HCT116 (cell line): ENCODE measurements at regions not wholly inside any gene's neighbourhood (a gene's known extent, or its start where the extent isn't known, plus 50 kb on each side); places are given as distances from the start of the nearest gene placed in this dataset.
"Not testable (repeated sequence)": the region's sequence is repeated elsewhere in the genome, so short reads cannot be mapped to it uniquely, and the experiment has no call there.

Experiments
- ATAC-seq: fragments of 200-7000 bp; cut with Tn5 transposase; 2 replicates; pipeline ENCODE4 v1.9.1; 2020; ENCODE audit warnings: mild to moderate bottlenecking, moderate library complexity
- BruUV-seq: library from RNA; stranded (reverse); fragments of 400-500 nt; replicated peaks from 2 replicates; lab custom pipeline; 2021; lab: Mats Ljungman, UMichigan
- CTCF ChIA-PET: fragments of 300-600 bp; sonication (Branson Sonifier 250); formaldehyde crosslinking; loops from one replicate; lab custom pipeline; 2021; ENCODE audit warnings: antibody characterized with exemption; lab: Charles Lee
- POLR2A ChIA-PET: fragments of 300-600, 350-600 bp; sonication (Branson Sonifier 250); formaldehyde crosslinking; loops from one replicate; lab custom pipeline; 2021; ENCODE audit warnings: antibody characterized with exemption; lab: Charles Lee
- RAD21 ChIA-PET, 2 experiments: fragments of 300-600 bp; sonication (Branson Sonifier 250); formaldehyde crosslinking; loops; one replicate each; lab custom pipeline; 2023; ENCODE audit warnings: low total read pairs in 2 of 2; ENCODE audit not compliant: uncharacterized antibody in 2 of 2, unreplicated experiment in 2 of 2, low non-redundant PET in 1 of 2; lab: Charles Lee
- DNase-seq: peaks from one replicate; pipeline ENCODE4 v3.0.0-alpha.2; 2010; ENCODE audit warnings: low read depth, low spot score
- H2AFZ ChIP-seq: fragments of 200-600 bp; shearing (Covaris generic), sonication (generic); 2 replicates; pipeline ENCODE4 v1.6.1; 2017; ENCODE audit warnings: low read depth, mixed run types, mixed read lengths, antibody characterized with exemption, low read length; ENCODE audit not compliant: poor library complexity, severe bottlenecking
- H3K27ac ChIP-seq: 2 replicates; pipeline ENCODE4 v1.5.1; 2012; ENCODE audit warnings: low read depth, low read length
- H3K27me3 ChIP-seq: fragments of 200-600 bp; sonication (generic); 2 replicates; pipeline ENCODE4 v1.6.1; 2016; ENCODE audit warnings: mixed run types, low read length, mixed read lengths; ENCODE audit not compliant: insufficient read depth
- H3K36me3 ChIP-seq, 2 experiments: fragments of 200-500 bp in 1 of 2; fragments of 200-600 bp in 1 of 2; sonication (Bioruptor generic) in 1 of 2; sonication (generic) in 1 of 2; 2 replicates each; pipeline versions ENCODE4 v1.5.1 to v1.6.1; 2014 to 2016; ENCODE audit warnings: low read length in 2 of 2, inconsistent platforms in 1 of 2, mixed read lengths in 1 of 2, mixed run types in 1 of 2; ENCODE audit not compliant: insufficient read depth in 2 of 2, control insufficient read depth in 1 of 2
- H3K4me1 ChIP-seq, 2 experiments: fragments of 200-600 bp in 1 of 2; sonication (generic) in 1 of 2; 2 replicates each; pipeline versions ENCODE4 v1.5.1 to v1.6.1; 2012 to 2017; ENCODE audit warnings: low read length in 2 of 2, inconsistent platforms in 1 of 2, mild to moderate bottlenecking in 1 of 2, mixed read lengths in 1 of 2, mixed run types in 1 of 2, moderate library complexity in 1 of 2; ENCODE audit not compliant: insufficient read depth in 2 of 2, control insufficient read depth in 1 of 2
- H3K4me2 ChIP-seq: fragments of 200-600 bp; sonication (generic); 2 replicates; pipeline ENCODE4 v1.6.1; 2017; ENCODE audit warnings: mixed run types, low read length, mixed read lengths
- H3K4me3 ChIP-seq, 2 experiments: fragments of 200-600 bp in 1 of 2; sonication (generic) in 1 of 2; replicated peaks in 1 of 2; 2 replicates each; pipeline ENCODE4 v1.5.1; 2011 to 2016; ENCODE audit warnings: low read length in 2 of 2, control low read depth in 1 of 2, low read depth in 1 of 2, mild to moderate bottlenecking in 1 of 2, mixed read lengths in 1 of 2, mixed run types in 1 of 2
- H3K79me2 ChIP-seq: fragments of 200-600 bp; sonication (generic); 2 replicates; pipeline ENCODE4 v1.6.1; 2017; ENCODE audit warnings: mild to moderate bottlenecking, mixed run types, low read length, moderate library complexity, mixed read lengths; ENCODE audit not compliant: insufficient read depth
- H3K9ac ChIP-seq: fragments of 200-600 bp; sonication (generic); 2 replicates; pipeline ENCODE4 v1.6.1; 2016; ENCODE audit warnings: low read length, mixed read lengths
- H3K9me2 ChIP-seq: fragments of 200-600 bp; sonication (generic), shearing (Covaris generic); 2 replicates; pipeline ENCODE4 v1.6.1; 2017; ENCODE audit warnings: mixed run types, mild to moderate bottlenecking, moderate library complexity; ENCODE audit not compliant: insufficient read depth
- H3K9me3 ChIP-seq, 2 experiments: fragments of 200-500 bp in 1 of 2; fragments of 200-600 bp in 1 of 2; sonication (Bioruptor generic) in 1 of 2; sonication (generic) in 1 of 2; 2 replicates each; pipeline ENCODE4 v1.6.1; 2014 to 2017; ENCODE audit warnings: low read length in 2 of 2, mixed read lengths in 2 of 2, inconsistent platforms in 1 of 2, low read depth in 1 of 2, mild to moderate bottlenecking in 1 of 2, mixed run types in 1 of 2, moderate library complexity in 1 of 2; ENCODE audit not compliant: control insufficient read depth in 1 of 2, insufficient read depth in 1 of 2
- H4K20me1 ChIP-seq: fragments of 200-600 bp; sonication (generic), shearing (Covaris generic); 2 replicates; pipeline ENCODE4 v1.6.1; 2017; ENCODE audit warnings: mixed run types, mild to moderate bottlenecking, moderate library complexity; ENCODE audit not compliant: insufficient read depth
- EZH2 ChIP-seq: fragments of 200-600 bp; sonication (generic); IDR thresholded peaks from 2 replicates; pipeline ENCODE4 v1.6.1; 2017; ENCODE audit warnings: antibody characterized with exemption, mixed run types
- REST ChIP-seq: IDR thresholded peaks from 2 replicates; pipeline ENCODE4 v1.6.1; 2012; ENCODE audit warnings: low read depth
- intact Hi-C: fragments of 100-400 bp; cut with micrococcal nuclease; formaldehyde crosslinking; loops from 2 replicates; pipeline ENCODE4 v1.10.0; 2022

- Histone ChIP-seq H4K20me1 (no peaks in the 10 kb centered on the region), H3K4me3 (no peak overlapping the region), H3K9me3 (no peaks in the 10 kb centered on the region), H3K27ac (no peak overlapping the region), H3K9me2 (no peaks in the 10 kb centered on the region), H3K27me3 (peaks cover 10% of the 10 kb centered on the region; the same call in 1 of the 2 replicates), H3K4me1 (peaks cover 2 to 8% of the 10 kb centered on the region in 2 experiments; a peak in 2 of 4 replicates), H3K4me2 (no peak overlapping the region), H3K36me3 (no peaks in the 10 kb centered on the region), H3K79me2 (no peaks in the 10 kb centered on the region), H3K9ac (no peak overlapping the region), H2AFZ (no peak overlapping the region)
- ChIA-PET CTCF (no interaction called here), POLR2A (no interaction called here), RAD21 (no interaction called here)
- intact Hi-C loops, result no loop called here
- ATAC-seq, result no peak
- TF ChIP-seq EZH2, result no peak
- no peak for TF ChIP-seq REST
- no peak for DNase-seq
- no TSS peak for BruUV-seq
Measured at GRCh38 chr3:73259856-73260255, 198.4 kb downstream of the EBLN2 start.

- H3K4me3 ChIP-seq, ATAC-seq, H4K20me1 ChIP-seq, POLR2A ChIA-PET, H3K27me3 ChIP-seq, RAD21 ChIA-PET, H3K27ac ChIP-seq, H2AFZ ChIP-seq, H3K9ac ChIP-seq, BruUV-seq, H3K79me2 ChIP-seq, H3K9me3 ChIP-seq, H3K36me3 ChIP-seq, intact Hi-C loops, CTCF ChIA-PET, H3K4me2 ChIP-seq, H3K4me1 ChIP-seq, DNase-seq, H3K9me2 ChIP-seq: not testable (repeated sequence)
Measured at GRCh38 chr3:73266558-73266957, 205.1 kb downstream of the EBLN2 start.

- H4K20me1 ChIP-seq, RAD21 ChIA-PET, CTCF ChIA-PET: not testable (repeated sequence)
Measured at GRCh38 chr3:73269126-73269525, 207.7 kb downstream of the EBLN2 start.

More at GRCh38 chr3:73269126-73269525, 207.7 kb downstream of the EBLN2 start:
- H3K4me1 ChIP-seq, H3K4me2 ChIP-seq, H3K9me3 ChIP-seq, H3K36me3 ChIP-seq, H3K27ac ChIP-seq, H3K9ac ChIP-seq, H3K4me3 ChIP-seq, H3K79me2 ChIP-seq, POLR2A ChIA-PET, H2AFZ ChIP-seq, BruUV-seq, H3K27me3 ChIP-seq, H3K9me2 ChIP-seq, ATAC-seq, DNase-seq, intact Hi-C loops: not testable (repeated sequence)
